ENCODE measurements at regions not wholly inside any gene's neighbourhood (a gene's known extent, or its start where the extent isn't known, plus 50 kb on each side); places are given as distances from the start of the nearest gene placed in this dataset.

GRCh38 chr7:41113719-41114118 is 589.2 kb downstream of the INHBA start:
- no peak for TF ChIP-seq CTCF (IDR thresholded peaks at IDR 0.05)
- peaks cover 4 to 7% of the 10 kb centered on the region in 2 donors for H3K9me3 Mint-ChIP-seq
- Histone ChIP-seq H3K27me3 (ENCODE audit: control insufficient read depth, insufficient read depth, low read length) (no peaks in the 10 kb centered on the region), H3K4me1 (ENCODE audit: control insufficient read depth, insufficient read depth, low read length) (no peaks in the 10 kb centered on the region), H3K27ac (ENCODE audit: low read length) (no peak overlapping the region), H3K9me3 (ENCODE audit: control insufficient read depth, insufficient read depth, low read length) (no peaks in the 10 kb centered on the region), H3K4me3 (ENCODE audit: low read length) (no peak overlapping the region), H3K36me3 (ENCODE audit: control insufficient read depth, insufficient read depth, low read length) (no peaks in the 10 kb centered on the region)
- H3K27ac Mint-ChIP-seq, result no peak overlapping the region
- no peak overlapping the region for H3K4me3 Mint-ChIP-seq
- no peak for DNase-seq
- intact Hi-C loops (cut with micrococcal nuclease), result no loop called here
- no peaks in the 10 kb centered on the region for H3K27me3 Mint-ChIP-seq (ENCODE audit: low read depth in 2 of 2)
- H3K36me3 Mint-ChIP-seq, result no peaks in the 10 kb centered on the region
- H3K4me1 Mint-ChIP-seq, result no peaks in the 10 kb centered on the region
- no peak for ATAC-seq

- no peak for ATAC-seq
- Histone ChIP-seq H3K4me1 (ENCODE audit: control insufficient read depth, insufficient read depth, low read length) (no peaks in the 10 kb centered on the region), H3K27me3 (ENCODE audit: control insufficient read depth, insufficient read depth, low read length) (no peaks in the 10 kb centered on the region), H3K4me3 (ENCODE audit: low read length) (no peak overlapping the region), H3K36me3 (ENCODE audit: control insufficient read depth, insufficient read depth, low read length) (no peaks in the 10 kb centered on the region), H3K27ac (ENCODE audit: low read length) (no peak overlapping the region), H3K9me3 (ENCODE audit: control insufficient read depth, insufficient read depth, low read length) (peaks cover 2% of the 10 kb centered on the region)
- no peaks in the 10 kb centered on the region for H3K36me3 Mint-ChIP-seq
- H3K27me3 Mint-ChIP-seq (ENCODE audit: low read depth in 2 of 2), result no peaks in the 10 kb centered on the region
- H3K4me3 Mint-ChIP-seq, result no peak overlapping the region
- no peak for TF ChIP-seq CTCF (IDR thresholded peaks at IDR 0.05)
- H3K9me3 Mint-ChIP-seq, result peaks cover 2 to 7% of the 10 kb centered on the region in 2 donors
- intact Hi-C loops (cut with micrococcal nuclease), result no loop called here
- H3K27ac Mint-ChIP-seq, result no peak overlapping the region
- H3K4me1 Mint-ChIP-seq, result no peaks in the 10 kb centered on the region
- WGBS (ENCODE audit: insufficient coverage), result no CpG with 5 or more reads among the region's 1 CpG
- no peak for DNase-seq
These were observed 592.7 kb downstream of the INHBA start for GRCh38 chr7:41110186-41110585.

- intact Hi-C loops (cut with micrococcal nuclease), result no loop called here
- Histone ChIP-seq H3K4me3 (ENCODE audit: low read length) (no peak overlapping the region), H3K9me3 (ENCODE audit: control insufficient read depth, insufficient read depth, low read length) (peaks cover 2% of the 10 kb centered on the region), H3K27me3 (ENCODE audit: control insufficient read depth, insufficient read depth, low read length) (no peaks in the 10 kb centered on the region), H3K27ac (ENCODE audit: low read length) (no peak overlapping the region), H3K4me1 (ENCODE audit: control insufficient read depth, insufficient read depth, low read length) (no peaks in the 10 kb centered on the region), H3K36me3 (ENCODE audit: control insufficient read depth, insufficient read depth, low read length) (no peaks in the 10 kb centered on the region)
- no peaks in the 10 kb centered on the region for H3K4me1 Mint-ChIP-seq
- peaks cover 2 to 10% of the 10 kb centered on the region in 2 donors for H3K9me3 Mint-ChIP-seq
- no peak overlapping the region for H3K27ac Mint-ChIP-seq
- ATAC-seq (no peak), DNase-seq (no peak)
- H3K4me3 Mint-ChIP-seq, result no peak overlapping the region
- no peaks in the 10 kb centered on the region for H3K27me3 Mint-ChIP-seq (ENCODE audit: low read depth in 2 of 2)
- no peak for TF ChIP-seq CTCF (IDR thresholded peaks at IDR 0.05)
- no peaks in the 10 kb centered on the region for H3K36me3 Mint-ChIP-seq
These were observed 594.1 kb downstream of the INHBA start for GRCh38 chr7:41108821-41109220.

GRCh38 chr7:41107938-41108448 is 594.9 kb downstream of the INHBA start:
- Mint-ChIP-seq H3K4me3 (no peak overlapping the region), H3K27me3 (ENCODE audit: low read depth in 2 of 2) (no peaks in the 10 kb centered on the region), H3K4me1 (no peaks in the 10 kb centered on the region), H3K9me3 (peaks cover 4 to 10% of the 10 kb centered on the region in 2 donors), H3K27ac (no peak overlapping the region), H3K36me3 (no peaks in the 10 kb centered on the region)
- DNase-seq (no peak), ATAC-seq (no peak)
- H3K36me3 ChIP-seq (ENCODE audit: control insufficient read depth, insufficient read depth, low read length), result no peaks in the 10 kb centered on the region
- intact Hi-C loops (cut with micrococcal nuclease), result no loop called here
- WGBS (ENCODE audit: insufficient coverage), result 77% methylated on average over 6 of the region's 6 CpGs
- no peaks in the 10 kb centered on the region for H3K27me3 ChIP-seq (ENCODE audit: control insufficient read depth, insufficient read depth, low read length)
- H3K4me1 ChIP-seq (ENCODE audit: control insufficient read depth, insufficient read depth, low read length), result no peaks in the 10 kb centered on the region
- no peak overlapping the region for H3K27ac ChIP-seq (ENCODE audit: low read length)
- TF ChIP-seq CTCF (IDR thresholded peaks at IDR 0.05), result no peak
- H3K9me3 ChIP-seq (ENCODE audit: control insufficient read depth, insufficient read depth, low read length), result peaks cover 2% of the 10 kb centered on the region
- no peak overlapping the region for H3K4me3 ChIP-seq (ENCODE audit: low read length)

All from natural killer cell (primary cell).